A549 (cell line): ENCODE measurements at regions not wholly inside any gene's neighbourhood (a gene's known extent, or its start where the extent isn't known, plus 50 kb on each side); places are given as distances from the start of the nearest gene placed in this dataset.

Experiments used
- ATAC-seq, 2 experiments: fragments of 200-7000 bp in 1 of 2; fragments of >200 bp in 1 of 2; cut with Nextera tagmentation in 1 of 2; cut with Tn5 transposase in 1 of 2; 3 replicates each; pipeline versions ENCODE4 v1.8.0 to v1.9.1; 2018 to 2020; ENCODE audit warnings: mild to moderate bottlenecking in 1 of 2, moderate library complexity in 1 of 2
- CTCF ChIA-PET: fragments of 300-600 bp; sonication (Branson Sonifier 250); formaldehyde crosslinking; extraction: SDS; loops from one replicate; lab custom pipeline; 2021; ENCODE audit warnings: antibody characterized with exemption, inconsistent platforms; lab: Yijun Ruan, JAX
- POLR2A ChIA-PET: fragments of 350-600 bp; formaldehyde crosslinking; extraction: SDS; loops from one replicate; lab custom pipeline; 2021; ENCODE audit warnings: antibody characterized with exemption, inconsistent platforms; lab: Yijun Ruan, JAX
- DNase-seq, 2 experiments: peaks; one replicate each; pipeline versions ENCODE4 v3.0.0 to v3.0.0-alpha.2; 2011 to 2016; ENCODE audit warnings: low read depth in 1 of 2, low spot score in 1 of 2
- FAIRE-seq: peaks from 2 replicates; lab custom pipeline; 2011; peaks lifted over from hg19 to GRCh38; lab: Jason Lieb, UNC
- H3K27ac ChIP-seq, 2 experiments: fragments of >200 bp; sonication (Bioruptor Twin); formaldehyde crosslinking; 3 replicates each; pipeline ENCODE4 v1.5.1; 2016 to 2017
- H3K4me1 ChIP-seq: fragments of >200 bp; sonication (Bioruptor Twin); formaldehyde crosslinking; 3 replicates; pipeline ENCODE4 v1.6.1; 2016
- H3K4me2 ChIP-seq: fragments of >200 bp; sonication (Bioruptor Twin); formaldehyde crosslinking; 3 replicates; pipeline ENCODE4 v1.6.1; 2016
- H3K4me3 ChIP-seq: fragments of >200 bp; sonication (Bioruptor Twin); formaldehyde crosslinking; 3 replicates; pipeline ENCODE4 v1.5.1; 2016
- H3K9me3 ChIP-seq: fragments of >200 bp; sonication (Bioruptor Twin); formaldehyde crosslinking; 3 replicates; pipeline ENCODE4 v1.6.1; 2016
- BHLHE40 ChIP-seq: IDR thresholded peaks from 2 replicates; pipeline ENCODE4 v1.6.1; 2012; ENCODE audit warnings: low read depth, low read length, inconsistent platforms
- CBX8 ChIP-seq: fragments of 200-600 bp; sonication (generic); IDR thresholded peaks from 2 replicates; pipeline ENCODE4 v1.6.1; 2016
- CHD2 ChIP-seq: fragments of 150-350 bp; IDR thresholded peaks from 2 replicates; pipeline ENCODE4 v1.6.1; 2014; ENCODE audit warnings: low read length; ENCODE audit not compliant: partially characterized antibody
- CTCF ChIP-seq: fragments of >200 bp; sonication (Bioruptor Twin); formaldehyde crosslinking; IDR thresholded peaks from 3 replicates; pipeline ENCODE4 v1.5.1; 2016
- EHMT2 ChIP-seq: fragments of 200-600 bp; sonication (generic); IDR thresholded peaks from 2 replicates; pipeline ENCODE4 v1.6.1; 2016; ENCODE audit warnings: antibody characterized with exemption, low read depth, mild to moderate bottlenecking, moderate library complexity
- FOSL2 ChIP-seq, 2 experiments: fragments of 450-650 bp in 1 of 2; fragments of >200 bp in 1 of 2; sonication (Bioruptor Twin) in 1 of 2; formaldehyde crosslinking; IDR thresholded peaks; 2 replicates each; pipeline versions ENCODE4 v1.5.0 to v1.6.1; 2016 to 2020; ENCODE audit warnings: mild to moderate bottlenecking in 1 of 2, moderate library complexity in 1 of 2
- GATA3 ChIP-seq: IDR thresholded peaks from 2 replicates; pipeline ENCODE4 v1.6.1; 2012; ENCODE audit warnings: borderline replicate concordance
- HES2 ChIP-seq: fragments of >200 bp; sonication (Bioruptor Twin); formaldehyde crosslinking; IDR thresholded peaks from 2 replicates; pipeline ENCODE4 v1.6.1; 2016
- HOXA7 ChIP-seq: fragments of 250-450 bp; sonication (Bioruptor Pico); IDR thresholded peaks from 2 replicates; pipeline ENCODE4 v1.5.0; 2020; ENCODE audit warnings: mild to moderate bottlenecking, moderate library complexity
- HOXB5 ChIP-seq: fragments of 250-450 bp; sonication (Bioruptor Pico); IDR thresholded peaks from 2 replicates; pipeline ENCODE4 v1.5.0; 2020; ENCODE audit warnings: mild to moderate bottlenecking, moderate library complexity
- KDM1A ChIP-seq: fragments of 200-600 bp; sonication (generic); IDR thresholded peaks from 2 replicates; pipeline ENCODE4 v1.6.1; 2016; ENCODE audit warnings: low read depth, mild to moderate bottlenecking
- MYC ChIP-seq: IDR thresholded peaks from 2 replicates; pipeline ENCODE4 v1.6.1; 2012; ENCODE audit warnings: mild to moderate bottlenecking, inconsistent platforms, low read length, improper control_type of control experiment, borderline replicate concordance
- NFE2L2 ChIP-seq: fragments of 150-350 bp; conservative IDR thresholded peaks from 2 replicates; pipeline ENCODE4 v1.6.1; 2014; ENCODE audit warnings: low read length
- NPAS2 ChIP-seq: fragments of 250-450 bp; sonication (Bioruptor Pico); IDR thresholded peaks from 2 replicates; pipeline ENCODE4 v1.8.0; 2022; ENCODE audit warnings: mild to moderate bottlenecking, moderate library complexity, borderline replicate concordance
- POLR2AphosphoS2 ChIP-seq: conservative IDR thresholded peaks from 2 replicates; pipeline ENCODE4 v1.6.1; 2012; ENCODE audit warnings: low read length, improper control_type of control experiment, inconsistent platforms
- RARB ChIP-seq: fragments of 250-450 bp; sonication (Bioruptor Pico); IDR thresholded peaks from 2 replicates; pipeline ENCODE4 v1.8.0; 2021; ENCODE audit warnings: mild to moderate bottlenecking, moderate library complexity
- TFCP2L1 ChIP-seq: fragments of 250-450 bp; sonication (Bioruptor Pico); IDR thresholded peaks from 2 replicates; pipeline ENCODE4 v1.5.0; 2021; ENCODE audit warnings: mild to moderate bottlenecking
- ZFP36 ChIP-seq: fragments of 450-650 bp; IDR thresholded peaks from 2 replicates; pipeline ENCODE4 v1.6.1; 2014; ENCODE audit warnings: borderline replicate concordance; ENCODE audit not compliant: partially characterized antibody
- ZNF302 ChIP-seq: fragments of 250-450 bp; sonication (Bioruptor Pico); IDR thresholded peaks from 2 replicates; pipeline ENCODE4 v1.9.0; 2021; ENCODE audit warnings: inconsistent platforms, mild to moderate bottlenecking, moderate library complexity
- ZSCAN20 ChIP-seq: fragments of 250-450 bp; sonication (Bioruptor Pico); IDR thresholded peaks from 2 replicates; pipeline ENCODE4 v1.8.0; 2022; ENCODE audit warnings: mild to moderate bottlenecking, moderate library complexity
- WGBS: methylation state at CpG from one replicate; pipeline ENCODE4 v1.1.6; 2017; ENCODE audit errors: missing lambda C conversion rate; 5-methylcytosine and 5-hydroxymethylcytosine counted together
- TF ChIP-seq, protein P1 (sequence below): fragments of 150-350 bp; IDR thresholded peaks from 2 replicates; pipeline ENCODE4 v1.6.1; 2014; ENCODE audit warnings: low read depth, mild to moderate bottlenecking, low read length
- TF ChIP-seq, protein P2 (sequence below): fragments of >200 bp; sonication (Bioruptor Twin); formaldehyde crosslinking; IDR thresholded peaks from 3 replicates; pipeline ENCODE4 v1.6.1; 2016
- TF ChIP-seq, protein P3 (sequence below): IDR thresholded peaks from 2 replicates; pipeline ENCODE4 v1.6.1; 2012; ENCODE audit warnings: low read depth, borderline replicate concordance
- TF ChIP-seq, protein P4 (sequence below): fragments of 250-450 bp; sonication (Bioruptor Pico); IDR thresholded peaks from 2 replicates; pipeline ENCODE4 v1.5.0; 2021; ENCODE audit warnings: mild to moderate bottlenecking, moderate library complexity, borderline replicate concordance
- TF ChIP-seq, protein P5 (sequence below): IDR thresholded peaks from 2 replicates; pipeline ENCODE4 v1.6.1; 2012

- FAIRE-seq (no peak), DNase-seq (no peak)
- no peak for TF ChIP-seq FOSL2 (IDR thresholded peaks at IDR 0.05)
- TF ChIP-seq FOSL2 (CRISPR knock-in tag; IDR thresholded peaks at IDR 0.05), result no peak
- TF ChIP-seq, protein P1, sequence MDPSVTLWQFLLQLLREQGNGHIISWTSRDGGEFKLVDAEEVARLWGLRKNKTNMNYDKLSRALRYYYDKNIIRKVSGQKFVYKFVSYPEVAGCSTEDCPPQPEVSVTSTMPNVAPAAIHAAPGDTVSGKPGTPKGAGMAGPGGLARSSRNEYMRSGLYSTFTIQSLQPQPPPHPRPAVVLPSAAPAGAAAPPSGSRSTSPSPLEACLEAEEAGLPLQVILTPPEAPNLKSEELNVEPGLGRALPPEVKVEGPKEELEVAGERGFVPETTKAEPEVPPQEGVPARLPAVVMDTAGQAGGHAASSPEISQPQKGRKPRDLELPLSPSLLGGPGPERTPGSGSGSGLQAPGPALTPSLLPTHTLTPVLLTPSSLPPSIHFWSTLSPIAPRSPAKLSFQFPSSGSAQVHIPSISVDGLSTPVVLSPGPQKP, result no peak
- TF ChIP-seq, protein P2, sequence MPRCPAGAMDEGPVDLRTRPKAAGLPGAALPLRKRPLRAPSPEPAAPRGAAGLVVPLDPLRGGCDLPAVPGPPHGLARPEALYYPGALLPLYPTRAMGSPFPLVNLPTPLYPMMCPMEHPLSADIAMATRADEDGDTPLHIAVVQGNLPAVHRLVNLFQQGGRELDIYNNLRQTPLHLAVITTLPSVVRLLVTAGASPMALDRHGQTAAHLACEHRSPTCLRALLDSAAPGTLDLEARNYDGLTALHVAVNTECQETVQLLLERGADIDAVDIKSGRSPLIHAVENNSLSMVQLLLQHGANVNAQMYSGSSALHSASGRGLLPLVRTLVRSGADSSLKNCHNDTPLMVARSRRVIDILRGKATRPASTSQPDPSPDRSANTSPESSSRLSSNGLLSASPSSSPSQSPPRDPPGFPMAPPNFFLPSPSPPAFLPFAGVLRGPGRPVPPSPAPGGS, result no peak
- TF ChIP-seq BHLHE40, result no peak
- TF ChIP-seq TFCP2L1, result no peak
- TF ChIP-seq ZFP36, result no peak
- no peak for TF ChIP-seq CTCF
- TF ChIP-seq, protein P3, sequence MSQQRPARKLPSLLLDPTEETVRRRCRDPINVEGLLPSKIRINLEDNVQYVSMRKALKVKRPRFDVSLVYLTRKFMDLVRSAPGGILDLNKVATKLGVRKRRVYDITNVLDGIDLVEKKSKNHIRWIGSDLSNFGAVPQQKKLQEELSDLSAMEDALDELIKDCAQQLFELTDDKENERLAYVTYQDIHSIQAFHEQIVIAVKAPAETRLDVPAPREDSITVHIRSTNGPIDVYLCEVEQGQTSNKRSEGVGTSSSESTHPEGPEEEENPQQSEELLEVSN, result no peak
- TF ChIP-seq, all 56 proteins: peak for 0
- H3K9me3 ChIP-seq, result no peaks in the 10 kb centered on the region
- ChIA-PET CTCF (no interaction called here), POLR2A (no interaction called here)
- H3K4me1 ChIP-seq, result no peaks in the 10 kb centered on the region
- H3K4me2 ChIP-seq, result no peak overlapping the region
- no peak for ATAC-seq
- WGBS, result 9% methylated on average over 4 of the region's 4 CpGs
- no peak overlapping the region for H3K27ac ChIP-seq
- H3K4me3 ChIP-seq, result no peak overlapping the region
Observed at GRCh38 chr5:165757791-165758190, 2252.4 kb downstream of the MAT2B start.

DNA sequence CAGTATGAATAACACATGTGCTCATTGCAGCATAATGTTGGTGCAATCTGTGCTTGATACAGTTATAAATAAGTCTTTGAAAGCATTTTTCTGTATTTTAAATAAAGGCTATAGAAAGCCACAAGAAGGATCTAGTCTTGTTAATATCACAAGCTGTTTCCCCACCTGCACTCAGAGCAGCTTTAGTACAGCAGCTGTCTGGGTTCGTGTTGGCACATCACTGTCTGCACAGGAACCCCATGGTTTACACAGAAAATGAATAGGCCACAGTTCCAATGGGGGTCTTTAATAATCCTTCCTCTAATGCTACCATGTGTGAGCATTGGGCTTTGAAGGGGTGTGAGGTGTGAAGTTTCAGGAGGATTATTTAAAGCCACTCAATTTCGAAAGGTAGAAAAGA is 2269.7 kb downstream of the MAT2B start:
- no peaks in the 10 kb centered on the region for H3K9me3 ChIP-seq
- POLR2A ChIA-PET, result no interaction called here
- H3K4me3 ChIP-seq, result no peak overlapping the region
- WGBS, result 5% methylated on average over 2 of the region's 2 CpGs
- H3K27ac ChIP-seq, result no peak overlapping the region
- DNase-seq (no peak), ATAC-seq (no peak), FAIRE-seq (no peak)
- no peak for TF ChIP-seq MYC
- no peak for TF ChIP-seq HOXB5 (CRISPR knock-in tag)
- no peak for TF ChIP-seq NPAS2 (CRISPR knock-in tag)
- no peak for TF ChIP-seq HES2
- no peak for TF ChIP-seq RARB (CRISPR knock-in tag)
- TF ChIP-seq, protein P4, sequence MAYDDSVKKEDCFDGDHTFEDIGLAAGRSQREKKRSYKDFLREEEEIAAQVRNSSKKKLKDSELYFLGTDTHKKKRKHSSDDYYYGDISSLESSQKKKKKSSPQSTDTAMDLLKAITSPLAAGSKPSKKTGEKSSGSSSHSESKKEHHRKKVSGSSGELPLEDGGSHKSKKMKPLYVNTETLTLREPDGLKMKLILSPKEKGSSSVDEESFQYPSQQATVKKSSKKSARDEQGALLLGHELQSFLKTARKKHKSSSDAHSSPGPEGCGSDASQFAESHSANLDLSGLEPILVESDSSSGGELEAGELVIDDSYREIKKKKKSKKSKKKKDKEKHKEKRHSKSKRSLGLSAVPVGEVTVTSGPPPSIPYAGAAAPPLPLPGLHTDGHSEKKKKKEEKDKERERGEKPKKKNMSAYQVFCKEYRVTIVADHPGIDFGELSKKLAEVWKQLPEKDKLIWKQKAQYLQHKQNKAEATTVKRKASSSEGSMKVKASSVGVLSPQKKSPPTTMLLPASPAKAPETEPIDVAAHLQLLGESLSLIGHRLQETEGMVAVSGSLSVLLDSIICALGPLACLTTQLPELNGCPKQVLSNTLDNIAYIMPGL (CRISPR knock-in tag), result no peak
- TF ChIP-seq HOXA7, result no peak
- TF ChIP-seq BHLHE40, result no peak
- TF ChIP-seq ZNF302, result no peak
- TF ChIP-seq POLR2AphosphoS2, result no peak
- TF ChIP-seq, protein P5, sequence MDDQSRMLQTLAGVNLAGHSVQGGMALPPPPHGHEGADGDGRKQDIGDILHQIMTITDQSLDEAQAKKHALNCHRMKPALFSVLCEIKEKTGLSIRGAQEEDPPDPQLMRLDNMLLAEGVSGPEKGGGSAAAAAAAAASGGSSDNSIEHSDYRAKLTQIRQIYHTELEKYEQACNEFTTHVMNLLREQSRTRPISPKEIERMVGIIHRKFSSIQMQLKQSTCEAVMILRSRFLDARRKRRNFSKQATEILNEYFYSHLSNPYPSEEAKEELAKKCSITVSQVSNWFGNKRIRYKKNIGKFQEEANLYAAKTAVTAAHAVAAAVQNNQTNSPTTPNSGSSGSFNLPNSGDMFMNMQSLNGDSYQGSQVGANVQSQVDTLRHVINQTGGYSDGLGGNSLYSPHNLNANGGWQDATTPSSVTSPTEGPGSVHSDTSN, result no peak
- TF ChIP-seq, protein P2, result no peak
- TF ChIP-seq GATA3, result no peak
- TF ChIP-seq NFE2L2, result no peak
- TF ChIP-seq ZSCAN20, result no peak
- no peak for TF ChIP-seq CHD2
- TF ChIP-seq CBX8, result no peak
- no peak for TF ChIP-seq KDM1A
- no peak for TF ChIP-seq EHMT2
- no peak overlapping the region for H3K4me2 ChIP-seq
- no peaks in the 10 kb centered on the region for H3K4me1 ChIP-seq
- CTCF ChIA-PET, result no interaction called here
